Mesenchymal stem cell (in vitro differentiated cells and primary cell): ENCODE measurements at regions not wholly inside any gene's neighbourhood (a gene's known extent, or its start where the extent isn't known, plus 50 kb on each side); places are given as distances from the start of the nearest gene placed in this dataset.
A peak's percentile ranks its signal among the peaks of the same experiment; 100 is the strongest.

ENCODE experiments used
- DNase-seq: peaks from one replicate; pipeline ENCODE4 v3.0.0-alpha.2; 2013
- H2AFZ ChIP-seq: one replicate; pipeline ENCODE4 v1.6.1; 2013; ENCODE audit warnings: low read depth, mild to moderate bottlenecking, control low read depth, inconsistent platforms, low read length, moderate library complexity
- H2AK5ac ChIP-seq: 2 replicates; pipeline ENCODE4 v1.6.1; 2013; ENCODE audit warnings: low read length, moderate library complexity, mild to moderate bottlenecking, inconsistent platforms; ENCODE audit not compliant: severe bottlenecking
- H2BK120ac ChIP-seq: one replicate; pipeline ENCODE4 v1.6.1; 2013; ENCODE audit warnings: low read depth, mild to moderate bottlenecking, inconsistent platforms, low read length, moderate library complexity
- H2BK12ac ChIP-seq, 2 experiments: one replicate each; pipeline ENCODE4 v1.6.1; 2013; ENCODE audit warnings: inconsistent platforms in 2 of 2, low read length in 2 of 2, mild to moderate bottlenecking in 2 of 2, moderate library complexity in 2 of 2, control low read depth in 1 of 2
- H2BK15ac ChIP-seq: one replicate; pipeline ENCODE4 v1.6.1; 2013; ENCODE audit warnings: mild to moderate bottlenecking, low read depth, inconsistent platforms; ENCODE audit not compliant: poor library complexity, severe bottlenecking
- H2BK5ac ChIP-seq: 2 replicates; pipeline ENCODE4 v1.6.1; 2013; ENCODE audit warnings: low read depth, mild to moderate bottlenecking, low read length, control low read depth, inconsistent platforms; ENCODE audit not compliant: poor library complexity, severe bottlenecking
- H3K14ac ChIP-seq, 2 experiments: one replicate each; pipeline ENCODE4 v1.6.1; 2013; ENCODE audit warnings: inconsistent platforms in 2 of 2, low read length in 2 of 2, control low read depth in 1 of 2, mild to moderate bottlenecking in 1 of 2, moderate library complexity in 1 of 2
- H3K18ac ChIP-seq, 2 experiments: one replicate each; pipeline ENCODE4 v1.6.1; 2013; ENCODE audit warnings: inconsistent platforms in 2 of 2, low read length in 2 of 2, control low read depth in 1 of 2, low read depth in 1 of 2, mild to moderate bottlenecking in 1 of 2
- H3K23ac ChIP-seq, 2 experiments: one replicate each; pipeline ENCODE4 v1.6.1; 2013; ENCODE audit warnings: inconsistent platforms in 2 of 2, low read length in 2 of 2, mild to moderate bottlenecking in 2 of 2, moderate library complexity in 2 of 2, control low read depth in 1 of 2
- H3K27ac ChIP-seq: 2 replicates; pipeline ENCODE4 v1.5.1; 2013; ENCODE audit warnings: mild to moderate bottlenecking, moderate library complexity, low read length, control low read depth, inconsistent platforms; ENCODE audit not compliant: poor library complexity, severe bottlenecking
- H3K27me3 ChIP-seq, 2 experiments: 2 replicates each; pipeline versions ENCODE4 v1.6.1 to v1.7.0; 2013; ENCODE audit warnings: low read length in 2 of 2, mild to moderate bottlenecking in 2 of 2, moderate library complexity in 2 of 2, control low read depth in 1 of 2, inconsistent platforms in 1 of 2; ENCODE audit not compliant: control insufficient read depth in 1 of 2, insufficient read depth in 1 of 2
- H3K36me3 ChIP-seq, 2 experiments: 2 replicates each; pipeline versions ENCODE4 v1.6.1 to v1.7.0; 2013; ENCODE audit warnings: low read length in 2 of 2, control low read depth in 1 of 2, inconsistent platforms in 1 of 2, low read depth in 1 of 2, mild to moderate bottlenecking in 1 of 2; ENCODE audit not compliant: insufficient read depth in 2 of 2, control insufficient read depth in 1 of 2
- H3K4ac ChIP-seq, 2 experiments: one replicate each; pipeline ENCODE4 v1.6.1; 2013; ENCODE audit warnings: inconsistent platforms in 2 of 2, low read length in 2 of 2, mild to moderate bottlenecking in 2 of 2, moderate library complexity in 2 of 2, control low read depth in 1 of 2, low read depth in 1 of 2
- H3K4me1 ChIP-seq: 2 replicates; pipeline ENCODE4 v1.6.1; 2013; ENCODE audit warnings: low read depth, low read length, control low read depth; ENCODE audit not compliant: control insufficient read depth, insufficient read depth
- H3K4me2 ChIP-seq: 2 replicates; pipeline ENCODE4 v1.6.1; 2013; ENCODE audit warnings: low read length, mild to moderate bottlenecking, inconsistent platforms; ENCODE audit not compliant: poor library complexity, severe bottlenecking
- H3K4me3 ChIP-seq, 2 experiments: 2 replicates each; pipeline versions ENCODE4 v1.5.1 to v1.7.0; 2013; ENCODE audit warnings: low read length in 2 of 2, mild to moderate bottlenecking in 2 of 2, control low read depth in 1 of 2, low read depth in 1 of 2; ENCODE audit not compliant: insufficient read depth in 1 of 2
- H3K79me1 ChIP-seq: replicated peaks from 2 replicates; pipeline ENCODE4 v1.6.1; 2013; ENCODE audit warnings: mild to moderate bottlenecking, control low read depth, low read length, inconsistent platforms; ENCODE audit not compliant: poor library complexity, severe bottlenecking
- H3K9ac ChIP-seq: 2 replicates; pipeline ENCODE4 v1.7.0; 2013; ENCODE audit warnings: mild to moderate bottlenecking, low read length, moderate library complexity
- H3K9me3 ChIP-seq: 2 replicates; pipeline ENCODE4 v1.7.0; 2013; ENCODE audit warnings: mild to moderate bottlenecking, low read length; ENCODE audit not compliant: control insufficient read depth
- H4K8ac ChIP-seq: one replicate; pipeline ENCODE4 v1.6.1; 2013; ENCODE audit warnings: inconsistent platforms, mild to moderate bottlenecking, low read length, moderate library complexity
- H4K91ac ChIP-seq: one replicate; pipeline ENCODE4 v1.6.1; 2013; ENCODE audit warnings: mild to moderate bottlenecking, low read length, inconsistent platforms
- WGBS: methylation state at CpG from one replicate; pipeline ENCODE4 v1.1.7; 2013; ENCODE audit warnings: mixed read lengths; 5-methylcytosine and 5-hydroxymethylcytosine counted together

GRCh38 chr3:135757421-135757820 lies 208.1 kb upstream of the PPP2R3A start:
- H3K27ac ChIP-seq = no peak overlapping the region
- H2BK15ac ChIP-seq = no peak overlapping the region
- H3K36me3 ChIP-seq = no peaks in the 10 kb centered on the region
- WGBS = 65% methylated on average over 4 of the region's 4 CpGs
- no peak overlapping the region for H2BK12ac ChIP-seq
- no peak overlapping the region for H3K4me3 ChIP-seq
- no peak overlapping the region for H3K18ac ChIP-seq
- peaks cover 3% of the 10 kb centered on the region for H3K9me3 ChIP-seq
- H2BK5ac ChIP-seq = no peak overlapping the region
- H3K4me1 ChIP-seq = no peaks in the 10 kb centered on the region
- no peaks in the 10 kb centered on the region for H3K27me3 ChIP-seq
- H3K4me2 ChIP-seq = no peak overlapping the region
- H3K9ac ChIP-seq = no peak overlapping the region
- H3K4ac ChIP-seq = no peak overlapping the region
- H2BK120ac ChIP-seq = no peak overlapping the region
- H2AFZ ChIP-seq = no peak overlapping the region
- H4K8ac ChIP-seq = no peak overlapping the region
- H3K79me1 ChIP-seq = no peaks in the 10 kb centered on the region
- no peak overlapping the region for H3K14ac ChIP-seq
- no peak for DNase-seq
- H2AK5ac ChIP-seq = no peak overlapping the region
- no peak overlapping the region for H3K23ac ChIP-seq
- H4K91ac ChIP-seq = no peak overlapping the region

GRCh38 chr3:135758961-135759360 lies 206.6 kb upstream of the PPP2R3A start:
- no peak for DNase-seq
- Histone ChIP-seq H3K9me3 (no peaks in the 10 kb centered on the region), H2BK5ac (no peak overlapping the region), H3K23ac (no peak overlapping the region), H3K36me3 (no peaks in the 10 kb centered on the region), H2BK120ac (no peak overlapping the region), H3K14ac (no peak overlapping the region), H3K27ac (no peak overlapping the region), H3K4me3 (no peak overlapping the region), H2AFZ (no peak overlapping the region), H2AK5ac (no peak overlapping the region), H2BK15ac (no peak overlapping the region), H4K91ac (no peak overlapping the region), H3K4me1 (no peaks in the 10 kb centered on the region), H3K18ac (no peak overlapping the region), H3K79me1 (no peaks in the 10 kb centered on the region), H2BK12ac (no peak overlapping the region), H3K4ac (no peak overlapping the region), H3K4me2 (no peak overlapping the region), H3K9ac (no peak overlapping the region), H3K27me3 (no peaks in the 10 kb centered on the region), H4K8ac (no peak overlapping the region)
- WGBS = 78% methylated on average over 1 of the region's 1 CpG

- H3K4me1 ChIP-seq = no peaks in the 10 kb centered on the region
- H2AFZ ChIP-seq = no peak overlapping the region
- H3K4me2 ChIP-seq = no peak overlapping the region
- H2BK12ac ChIP-seq = no peak overlapping the region
- H3K4me3 ChIP-seq = no peak overlapping the region
- H3K9me3 ChIP-seq = no peaks in the 10 kb centered on the region
- no peak overlapping the region for H2BK15ac ChIP-seq
- no peaks in the 10 kb centered on the region for H3K79me1 ChIP-seq
- no peak overlapping the region for H2AK5ac ChIP-seq
- H3K9ac ChIP-seq = no peak overlapping the region
- H3K27me3 ChIP-seq = no peaks in the 10 kb centered on the region
- no peak overlapping the region for H4K8ac ChIP-seq
- H2BK5ac ChIP-seq = no peak overlapping the region
- H4K91ac ChIP-seq = no peak overlapping the region
- no peak overlapping the region for H3K4ac ChIP-seq
- H3K14ac ChIP-seq = no peak overlapping the region
- no peak overlapping the region for H3K23ac ChIP-seq
- no peak overlapping the region for H3K18ac ChIP-seq
- H2BK120ac ChIP-seq = no peak overlapping the region
- DNase-seq = no peak
- no peak overlapping the region for H3K27ac ChIP-seq
- no peaks in the 10 kb centered on the region for H3K36me3 ChIP-seq
- 81% methylated on average over 2 of the region's 3 CpGs for WGBS
These were observed 205.9 kb upstream of the PPP2R3A start for GRCh38 chr3:135759651-135760050.

- Histone ChIP-seq H3K9ac (no peak overlapping the region), H3K4ac (no peak overlapping the region), H2AFZ (no peak overlapping the region), H3K27ac (no peak overlapping the region), H4K91ac (no peak overlapping the region), H3K23ac (no peak overlapping the region), H4K8ac (no peak overlapping the region), H3K9me3 (no peaks in the 10 kb centered on the region), H3K79me1 (no peaks in the 10 kb centered on the region), H2AK5ac (no peak overlapping the region), H3K18ac (no peak overlapping the region), H2BK120ac (no peak overlapping the region), H3K36me3 (no peaks in the 10 kb centered on the region), H2BK5ac (no peak overlapping the region), H2BK15ac (peak overlapping the region; percentile 28), H3K14ac (no peak overlapping the region), H3K4me2 (no peak overlapping the region), H2BK12ac (no peak overlapping the region), H3K4me1 (no peaks in the 10 kb centered on the region), H3K4me3 (no peak overlapping the region), H3K27me3 (no peaks in the 10 kb centered on the region)
- no peak for DNase-seq
- WGBS = 79% methylated on average over 2 of the region's 3 CpGs
These were observed 204.9 kb upstream of the PPP2R3A start for GRCh38 chr3:135760581-135760980.
